ENCODE measurements at regions not wholly inside any gene's neighbourhood (a gene's known extent, or its start where the extent isn't known, plus 50 kb on each side); places are given as distances from the start of the nearest gene placed in this dataset.
"Not testable (repeated sequence)": the region's sequence is repeated elsewhere in the genome, so short reads cannot be mapped to it uniquely, and the experiment has no call there.

GRCh38 chr10:62665771-62666170 is 138.7 kb upstream of the ADO start:
- DNase-seq = no peak

DNA sequence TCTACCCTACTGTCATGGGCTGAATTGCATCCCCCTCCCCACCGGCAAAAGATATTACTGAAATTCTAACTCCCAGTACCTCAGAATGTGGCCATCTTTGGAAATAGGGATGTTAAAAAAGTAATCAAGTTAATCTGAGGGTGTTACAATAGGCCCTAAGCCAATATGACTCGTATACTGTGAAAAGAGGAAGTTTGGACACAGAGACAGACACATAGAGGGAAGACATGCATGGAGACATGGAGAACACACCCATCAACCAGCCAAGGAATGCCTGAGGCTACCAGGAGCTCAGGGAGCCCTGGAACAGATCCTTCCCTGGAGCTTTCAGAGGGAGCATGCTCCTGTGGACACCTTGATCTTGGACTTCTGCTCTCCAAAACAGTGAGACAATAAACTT is 138.2 kb upstream of the ADO start:
- no peak for DNase-seq

DNA sequence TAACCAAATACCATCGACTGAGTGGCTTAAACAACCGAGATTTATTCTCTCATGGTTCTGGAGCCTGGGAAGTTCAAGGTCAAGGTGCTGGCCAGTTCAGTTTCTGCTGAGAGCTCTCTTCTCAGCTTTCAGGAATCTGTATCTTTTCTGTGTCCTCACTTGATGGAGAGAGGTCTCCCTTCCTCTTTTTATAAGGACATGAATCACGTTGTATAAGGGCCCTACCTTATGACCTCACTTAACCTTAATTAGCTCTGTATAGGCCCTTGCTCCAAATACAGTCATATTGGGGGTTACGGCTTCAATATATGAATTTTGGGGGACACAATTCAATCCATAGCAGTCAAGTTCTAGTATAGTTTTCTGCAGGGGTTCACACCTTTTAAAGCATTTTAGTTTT is 135.2 kb upstream of the ADO start:
- no peak for DNase-seq

- no peak for DNase-seq
Observed at GRCh38 chr10:62671104-62671503, 133.4 kb upstream of the ADO start.

DNA sequence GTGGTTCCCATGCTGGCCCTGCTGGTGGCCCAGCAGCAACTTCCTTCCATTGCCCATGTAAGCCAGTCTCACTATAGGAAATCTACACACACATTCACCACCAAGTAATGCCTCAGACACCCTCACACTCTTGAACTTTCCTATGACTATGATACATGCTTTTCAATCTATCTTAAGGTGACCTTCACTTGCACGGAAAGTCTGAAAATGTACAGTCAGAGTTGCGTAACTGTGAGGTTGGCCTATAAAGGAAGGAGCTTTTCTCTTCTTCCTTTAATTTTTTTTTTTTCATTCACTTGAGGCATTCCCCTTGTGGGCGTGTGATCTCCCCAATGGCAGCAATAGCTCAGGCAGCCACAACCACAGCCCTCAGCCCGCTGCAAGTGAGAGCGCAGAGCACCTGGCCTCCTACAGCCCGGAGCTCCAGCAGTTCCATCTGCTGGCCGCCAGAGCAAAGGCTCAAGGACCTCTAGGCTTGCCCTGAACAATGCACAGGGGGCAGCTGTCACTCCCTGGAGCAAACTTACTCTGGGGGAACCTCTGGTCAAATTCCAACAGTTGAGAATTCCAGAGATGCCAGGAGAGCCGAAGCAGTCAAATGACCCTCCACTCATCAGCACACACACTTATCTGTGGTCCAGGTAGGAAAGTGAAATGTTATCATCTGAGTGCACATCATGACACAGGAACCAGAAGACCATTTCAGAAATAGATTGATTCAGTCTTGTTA is 123.1 kb upstream of the ADO start:
- DNase-seq = peak; percentile 26

GRCh38 chr10:62684911-62685310 is 119.6 kb upstream of the ADO start:
- no peak for DNase-seq

GRCh38 chr10:62687230-62687748 is 117.2 kb upstream of the ADO start:
- peak; percentile 40 for DNase-seq

GRCh38 chr10:62688971-62689700 is 115.4 kb upstream of the ADO start:
- DNase-seq = no peak

GRCh38 chr10:62689712-62690111 is 114.8 kb upstream of the ADO start:
- DNase-seq = no peak

DNA sequence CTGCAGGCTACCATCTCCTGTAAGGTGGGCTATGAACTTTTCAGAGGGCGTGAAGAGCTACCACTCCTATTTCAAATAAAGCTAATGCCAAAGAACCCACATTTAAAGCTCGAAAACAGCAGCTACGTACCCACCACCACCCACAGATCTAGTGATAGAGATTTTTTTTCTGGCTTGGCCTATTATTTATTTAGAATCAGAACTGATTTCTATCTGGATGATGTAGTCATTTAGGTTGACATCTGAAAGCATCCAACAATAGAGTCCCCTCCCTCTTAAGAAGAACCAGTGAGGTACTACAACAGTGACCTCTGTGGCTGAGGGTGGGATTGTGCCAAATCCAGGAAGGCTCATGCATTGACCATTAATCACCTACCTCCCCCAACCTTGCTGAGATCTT is 113.8 kb upstream of the ADO start:
- DNase-seq = peak; percentile 33

DNA sequence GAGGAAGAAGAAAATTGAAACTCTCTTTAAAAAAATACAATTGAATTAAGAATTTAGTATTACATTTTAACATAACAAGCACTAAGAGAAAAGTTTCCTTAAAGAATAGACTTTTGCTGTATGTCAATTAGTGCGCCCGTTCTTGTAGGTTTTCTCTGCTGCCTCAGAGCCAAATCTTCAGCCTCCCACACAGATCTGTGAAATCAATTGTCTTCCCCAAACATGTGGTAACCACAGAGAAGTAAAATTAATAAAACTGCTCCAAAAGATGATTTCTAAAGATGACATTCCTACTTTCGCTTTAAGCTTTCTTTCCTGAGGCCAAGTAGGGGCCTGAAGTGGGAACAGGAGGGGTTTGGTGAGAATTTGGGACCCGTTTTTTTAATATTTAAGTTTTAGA is 113.2 kb upstream of the ADO start:
- DNase-seq = no peak

GRCh38 chr10:62692085-62692484 is 112.4 kb upstream of the ADO start:
- no peak for DNase-seq

- DNase-seq = no peak
Observed at GRCh38 chr10:62693306-62693705, 111.2 kb upstream of the ADO start.

DNA sequence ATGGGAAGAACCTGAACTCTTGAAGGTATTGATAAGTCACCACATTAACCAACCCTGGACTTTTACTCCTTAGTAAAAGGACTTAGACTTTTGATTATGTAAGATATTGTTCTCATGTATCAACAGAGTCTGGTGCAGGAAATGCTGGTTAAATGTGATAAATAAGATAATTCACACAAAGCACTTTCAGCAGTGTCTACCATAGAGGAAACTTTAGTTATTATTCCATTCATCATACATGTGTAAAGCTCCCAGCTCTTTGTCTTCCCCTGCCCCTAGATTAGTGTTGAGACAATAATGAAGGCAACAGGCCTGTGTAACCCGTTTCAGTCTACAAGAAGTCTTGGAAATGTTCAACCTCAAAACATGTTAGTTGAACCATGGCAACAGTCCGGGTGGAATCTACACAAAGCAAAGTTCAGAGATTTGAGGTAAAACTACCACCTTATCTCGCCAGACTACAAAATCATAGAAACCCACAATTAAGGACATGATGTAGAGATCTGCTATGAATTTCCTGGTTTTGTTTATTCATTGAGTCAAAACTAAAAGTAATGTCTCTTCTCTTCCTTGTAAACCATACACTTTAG is 109.9 kb upstream of the ADO start:
- no peak for DNase-seq

GRCh38 chr10:62696798-62697197 is 107.7 kb upstream of the ADO start:
- no peak for DNase-seq

- DNase-seq = no peak
Observed at GRCh38 chr10:62699148-62699547, 105.4 kb upstream of the ADO start.

DNA sequence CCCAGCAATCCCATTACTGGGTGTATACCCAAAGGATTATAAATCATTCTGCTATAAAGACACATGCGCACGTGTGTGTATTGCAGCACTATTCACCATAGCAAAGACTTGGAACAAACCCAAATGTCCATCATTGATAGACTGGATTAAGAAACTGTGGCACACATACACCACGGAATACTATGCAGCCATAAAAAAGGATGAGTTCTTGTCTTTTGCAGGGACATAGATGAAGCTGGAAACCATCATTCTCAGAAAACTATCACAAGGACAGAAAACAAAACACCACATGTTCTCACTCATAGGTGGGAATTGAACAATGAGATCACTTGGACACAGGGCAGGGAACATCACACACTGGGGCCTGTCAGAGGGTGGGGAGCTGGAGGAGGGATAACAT is 100.4 kb upstream of the ADO start:
- not testable (repeated sequence) for DNase-seq

DNA sequence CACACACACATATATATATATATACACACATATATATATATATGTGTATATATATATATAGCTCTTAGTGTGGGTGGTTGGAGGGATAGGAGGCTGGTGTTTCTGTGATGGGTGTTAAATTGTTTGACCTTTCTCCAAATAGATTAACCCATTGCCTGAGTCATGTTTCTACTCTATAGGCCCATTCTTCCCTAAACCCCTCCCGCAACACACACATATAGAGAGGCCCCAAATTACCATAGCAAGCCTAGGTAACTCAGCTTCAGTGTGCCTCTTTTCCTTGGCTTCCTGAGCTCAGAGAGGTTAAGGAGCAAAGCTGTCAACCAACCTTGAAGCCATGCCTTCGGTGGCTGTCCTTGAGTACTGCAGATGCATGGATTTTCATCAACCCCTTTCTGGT is 98.7 kb upstream of the ADO start:
- DNase-seq = no peak

DNA sequence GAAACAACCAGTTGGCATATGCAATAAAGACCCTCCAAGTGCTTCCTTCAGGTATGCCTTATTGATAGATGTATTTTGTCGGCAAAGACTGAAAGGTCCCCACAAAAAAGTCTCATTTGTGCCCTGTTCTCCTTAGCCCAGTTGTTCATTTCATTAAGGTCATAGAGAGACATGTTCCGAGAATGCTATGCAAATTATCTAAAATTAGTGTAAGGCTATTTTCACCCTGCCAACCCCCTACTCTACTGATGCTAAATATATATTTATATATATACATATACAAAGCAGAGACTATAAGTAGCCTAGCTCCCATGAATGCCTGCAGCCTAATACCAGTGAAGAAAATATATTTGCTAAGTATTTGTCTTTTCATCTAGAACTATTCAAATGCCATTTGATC is 96.7 kb upstream of the ADO start:
- no peak for DNase-seq

- DNase-seq = no peak
Observed at GRCh38 chr10:62708569-62708968, 96.0 kb upstream of the ADO start.

DNA sequence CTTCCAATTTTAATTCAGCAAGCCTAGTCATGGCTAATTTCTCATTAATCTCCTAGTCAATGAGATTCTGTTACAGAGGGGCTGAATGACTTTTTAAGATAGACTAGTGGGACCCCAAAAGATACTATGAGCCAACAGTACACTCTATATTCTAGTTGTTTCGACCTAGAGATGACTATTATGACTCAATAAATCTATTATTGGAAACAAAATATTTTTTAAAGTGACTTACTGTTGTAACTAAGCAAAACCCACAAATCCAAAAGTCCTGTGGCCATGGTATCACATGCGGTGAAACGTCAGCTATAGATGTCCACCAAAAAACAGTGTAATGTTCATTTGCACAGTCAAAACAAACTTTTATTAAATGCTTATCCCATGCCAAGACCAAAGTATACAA is 95.3 kb upstream of the ADO start:
- DNase-seq = no peak

- no peak for DNase-seq
Observed at GRCh38 chr10:62710182-62710581, 94.3 kb upstream of the ADO start.

DNA sequence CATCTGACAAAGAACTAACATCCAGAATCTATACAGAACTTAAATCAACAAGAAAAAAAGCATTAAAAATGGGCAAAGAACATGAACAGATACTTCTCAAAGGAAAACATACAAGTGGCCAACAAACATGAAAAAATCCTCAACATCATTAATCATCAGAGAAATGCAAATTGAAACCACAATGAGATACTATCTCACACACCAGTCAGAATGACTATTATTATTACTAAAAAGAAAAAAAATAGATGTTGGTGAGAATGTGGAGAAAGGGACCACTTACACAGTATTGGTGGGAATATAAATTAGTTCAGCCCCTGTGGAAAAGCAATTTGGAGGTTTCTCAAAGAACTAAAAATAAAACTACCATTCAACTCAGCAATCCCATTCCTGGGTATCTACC is 89.1 kb upstream of the ADO start:
- peak; percentile 22 for DNase-seq

DNA sequence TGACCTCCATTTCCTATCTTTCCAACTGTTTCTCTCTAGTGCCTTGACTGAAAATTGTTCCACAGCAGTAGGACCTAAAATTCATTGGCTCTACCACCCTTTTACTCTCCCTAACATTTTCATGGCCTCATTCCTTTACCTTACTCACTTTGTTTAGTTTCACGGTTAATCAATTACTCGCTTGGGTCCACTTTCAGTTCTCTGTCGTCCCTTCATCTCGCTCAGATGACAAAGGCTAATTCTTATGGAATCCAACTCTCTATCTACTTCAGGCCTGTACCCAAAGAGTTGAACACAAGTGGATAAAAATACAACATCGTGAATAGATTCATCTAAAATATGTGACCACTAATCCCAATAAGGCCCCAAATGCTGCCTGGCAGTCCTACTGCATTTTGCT is 85.9 kb upstream of the ADO start:
- no peak for DNase-seq
